CD4-positive, alpha-beta T cell (primary cell): ENCODE measurements at regions not wholly inside any gene's neighbourhood (a gene's known extent, or its start where the extent isn't known, plus 50 kb on each side); places are given as distances from the start of the nearest gene placed in this dataset.

Experiments used
- ATAC-seq: fragments of 200-7000 bp; cut with Tn5 transposase; one replicate; pipeline ENCODE4 v1.10.0; 2022; ENCODE audit warnings: mild to moderate bottlenecking; ENCODE audit not compliant: poor library complexity
- CTCF ChIA-PET: fragments of 350-600 bp; sonication (Branson Sonifier 250); formaldehyde crosslinking; loops from one replicate; lab custom pipeline; 2021; ENCODE audit warnings: antibody characterized with exemption, inconsistent platforms; lab: Charles Lee
- POLR2A ChIA-PET: fragments of 350-600 bp; sonication (Branson Sonifier 250); formaldehyde crosslinking; loops from one replicate; lab custom pipeline; 2021; ENCODE audit warnings: antibody characterized with exemption, inconsistent platforms; lab: Charles Lee
- DNase-seq, 14 experiments: peaks; one replicate each; pipeline ENCODE4 v3.0.0-alpha.2; 2013 to 2020; ENCODE audit warnings: mixed read lengths in 2 of 14
- H3K27ac ChIP-seq, 2 donors: one replicate each; pipeline versions ENCODE4 v1.5.1 to v1.7.0; 2013; ENCODE audit warnings: low read length in 2 of 2, low read depth in 1 of 2, mild to moderate bottlenecking in 1 of 2
- H3K27me3 ChIP-seq, 2 experiments: 1 replicate in 1 of 2; 2 replicates in 1 of 2; pipeline versions ENCODE4 v1.6.1 to v1.7.0; 2013; ENCODE audit warnings: low read length in 2 of 2, control low read depth in 1 of 2, mild to moderate bottlenecking in 1 of 2, moderate library complexity in 1 of 2; ENCODE audit not compliant: insufficient read depth in 2 of 2, control insufficient read depth in 1 of 2
- H3K36me3 ChIP-seq: one replicate; pipeline ENCODE4 v1.6.1; 2013; ENCODE audit warnings: low read length, control low read depth; ENCODE audit not compliant: insufficient read depth
- H3K4me1 ChIP-seq: one replicate; pipeline ENCODE4 v1.6.1; 2013; ENCODE audit warnings: low read length, control low read depth; ENCODE audit not compliant: insufficient read depth
- H3K4me3 ChIP-seq: one replicate; pipeline ENCODE4 v1.5.1; 2013; ENCODE audit warnings: mild to moderate bottlenecking, low read length, moderate library complexity
- H3K9me3 ChIP-seq, 2 experiments: 1 replicate in 1 of 2; 2 replicates in 1 of 2; pipeline versions ENCODE4 v1.6.1 to v1.7.0; 2013; ENCODE audit warnings: low read length in 2 of 2, mild to moderate bottlenecking in 2 of 2, control low read depth in 1 of 2, moderate library complexity in 1 of 2; ENCODE audit not compliant: control insufficient read depth in 1 of 2, insufficient read depth in 1 of 2
- H3K27ac Mint-ChIP-seq: one replicate; pipeline ENCODE4 v1.8.0; 2020; ENCODE audit warnings: mixed read lengths
- H3K27me3 Mint-ChIP-seq: one replicate; pipeline ENCODE4 v1.8.0; 2021; ENCODE audit warnings: mixed read lengths
- H3K36me3 Mint-ChIP-seq: one replicate; pipeline ENCODE4 v1.8.0; 2021; ENCODE audit warnings: low read depth, mixed read lengths
- H3K4me1 Mint-ChIP-seq: one replicate; pipeline ENCODE4 v1.8.0; 2021; ENCODE audit warnings: low read depth, mixed read lengths
- H3K4me3 Mint-ChIP-seq: one replicate; pipeline ENCODE4 v1.8.0; 2020; ENCODE audit warnings: mild to moderate bottlenecking, mixed read lengths
- H3K9me3 Mint-ChIP-seq: one replicate; pipeline ENCODE4 v1.8.0; 2020; ENCODE audit warnings: mixed read lengths
- intact Hi-C, 2 experiments: fragments of 100-400 bp; cut with DNase I in 1 of 2; cut with micrococcal nuclease in 1 of 2; formaldehyde crosslinking; loops; one replicate each; pipeline versions ENCODE4 v1.15.1 to v1.9.0; 2023 to 2025; cut with DNase I, micrococcal nuclease
- TF ChIP-seq, protein P1 (sequence below): fragments of 200-600 bp; IDR thresholded peaks from one replicate; pipeline ENCODE4 v1.8.0; 2022; ENCODE audit warnings: antibody characterized with exemption, mild to moderate bottlenecking

DNA sequence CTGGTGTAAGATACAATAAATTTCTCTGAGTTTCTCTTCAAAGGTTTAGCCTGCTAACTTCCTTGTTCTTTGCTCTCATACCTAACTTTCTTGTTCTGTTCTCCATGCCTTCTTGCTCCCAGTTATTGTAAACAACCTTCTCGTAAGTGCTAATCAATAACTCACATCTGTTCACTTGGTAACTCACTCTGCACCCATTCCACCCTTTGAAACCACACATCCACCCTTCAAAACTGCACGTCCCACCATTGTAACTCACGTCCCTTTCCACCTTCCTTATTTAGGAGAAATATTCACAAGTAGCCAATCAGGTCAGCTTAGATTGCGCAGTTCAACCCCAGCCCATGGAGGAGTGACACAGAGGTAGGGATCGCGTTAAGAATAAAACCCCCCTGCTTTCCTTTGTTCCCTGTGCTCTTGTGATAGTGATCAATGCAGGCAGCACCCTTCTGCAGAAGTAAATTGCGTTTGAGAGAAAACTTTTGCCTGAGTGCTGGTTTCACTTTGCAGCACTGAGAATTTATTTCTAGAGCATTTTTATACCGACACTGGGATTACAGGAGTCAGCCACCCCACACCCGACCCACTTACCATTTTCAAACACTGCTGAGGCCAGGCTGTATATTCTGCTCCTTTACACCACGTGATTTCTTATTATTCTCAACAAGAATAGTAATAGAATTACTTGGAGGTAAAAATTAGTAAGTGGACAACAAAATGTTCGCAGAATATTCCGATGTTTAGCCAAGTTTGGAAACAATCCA lies 789.2 kb upstream of the RGS18 start:
- Histone ChIP-seq H3K27ac (no peak overlapping the region), H3K4me3 (no peak overlapping the region), H3K27me3 (no peaks in the 10 kb centered on the region), H3K36me3 (no peaks in the 10 kb centered on the region), H3K9me3 (peaks cover 5 to 6% of the 10 kb centered on the region in 2 experiments), H3K4me1 (no peaks in the 10 kb centered on the region)
- Mint-ChIP-seq H3K9me3 (peaks cover 5% of the 10 kb centered on the region), H3K36me3 (no peaks in the 10 kb centered on the region), H3K27me3 (no peaks in the 10 kb centered on the region), H3K4me3 (no peak overlapping the region), H3K4me1 (no peaks in the 10 kb centered on the region), H3K27ac (no peak overlapping the region)
- CTCF ChIA-PET, result no interaction called here
- intact Hi-C loops, result no loop called here
- POLR2A ChIA-PET, result no interaction called here
- no peak for ATAC-seq
- TF ChIP-seq, protein P1, sequence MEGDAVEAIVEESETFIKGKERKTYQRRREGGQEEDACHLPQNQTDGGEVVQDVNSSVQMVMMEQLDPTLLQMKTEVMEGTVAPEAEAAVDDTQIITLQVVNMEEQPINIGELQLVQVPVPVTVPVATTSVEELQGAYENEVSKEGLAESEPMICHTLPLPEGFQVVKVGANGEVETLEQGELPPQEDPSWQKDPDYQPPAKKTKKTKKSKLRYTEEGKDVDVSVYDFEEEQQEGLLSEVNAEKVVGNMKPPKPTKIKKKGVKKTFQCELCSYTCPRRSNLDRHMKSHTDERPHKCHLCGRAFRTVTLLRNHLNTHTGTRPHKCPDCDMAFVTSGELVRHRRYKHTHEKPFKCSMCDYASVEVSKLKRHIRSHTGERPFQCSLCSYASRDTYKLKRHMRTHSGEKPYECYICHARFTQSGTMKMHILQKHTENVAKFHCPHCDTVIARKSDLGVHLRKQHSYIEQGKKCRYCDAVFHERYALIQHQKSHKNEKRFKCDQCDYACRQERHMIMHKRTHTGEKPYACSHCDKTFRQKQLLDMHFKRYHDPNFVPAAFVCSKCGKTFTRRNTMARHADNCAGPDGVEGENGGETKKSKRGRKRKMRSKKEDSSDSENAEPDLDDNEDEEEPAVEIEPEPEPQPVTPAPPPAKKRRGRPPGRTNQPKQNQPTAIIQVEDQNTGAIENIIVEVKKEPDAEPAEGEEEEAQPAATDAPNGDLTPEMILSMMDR, result no peak
- no peak for DNase-seq

DNA sequence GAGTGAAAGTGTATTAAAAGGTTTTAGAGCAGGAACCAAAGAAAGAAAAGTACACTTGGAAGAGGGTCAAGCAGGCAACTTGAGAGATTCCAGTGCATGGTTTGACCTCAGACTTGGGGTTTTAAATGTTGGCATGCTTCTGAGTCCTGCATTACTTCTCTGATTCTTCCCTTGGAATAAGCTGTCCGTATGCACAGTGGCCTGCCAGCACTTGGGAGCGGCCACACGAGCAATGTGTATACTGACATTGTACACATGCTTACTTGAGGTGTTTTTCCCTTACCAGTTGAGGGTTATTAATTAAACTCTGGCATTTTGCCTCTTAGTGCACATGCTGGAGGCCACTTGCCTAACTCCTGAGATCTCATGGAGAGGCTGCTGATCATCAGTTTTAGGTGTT lies 786.6 kb upstream of the RGS18 start:
- Mint-ChIP-seq H3K27ac (no peak overlapping the region), H3K9me3 (peaks cover 18% of the 10 kb centered on the region), H3K4me1 (no peaks in the 10 kb centered on the region), H3K4me3 (no peak overlapping the region), H3K36me3 (no peaks in the 10 kb centered on the region), H3K27me3 (no peaks in the 10 kb centered on the region)
- no peaks in the 10 kb centered on the region for H3K27me3 ChIP-seq
- DNase-seq (no peak), ATAC-seq (no peak)
- TF ChIP-seq, protein P1, result no peak
- no peaks in the 10 kb centered on the region for H3K4me1 ChIP-seq
- no peaks in the 10 kb centered on the region for H3K36me3 ChIP-seq
- peaks cover 5 to 6% of the 10 kb centered on the region in 2 experiments for H3K9me3 ChIP-seq
- intact Hi-C loops, result no loop called here
- no peak overlapping the region for H3K27ac ChIP-seq
- H3K4me3 ChIP-seq, result no peak overlapping the region
- POLR2A ChIA-PET, result no interaction called here
- CTCF ChIA-PET, result no interaction called here

DNA sequence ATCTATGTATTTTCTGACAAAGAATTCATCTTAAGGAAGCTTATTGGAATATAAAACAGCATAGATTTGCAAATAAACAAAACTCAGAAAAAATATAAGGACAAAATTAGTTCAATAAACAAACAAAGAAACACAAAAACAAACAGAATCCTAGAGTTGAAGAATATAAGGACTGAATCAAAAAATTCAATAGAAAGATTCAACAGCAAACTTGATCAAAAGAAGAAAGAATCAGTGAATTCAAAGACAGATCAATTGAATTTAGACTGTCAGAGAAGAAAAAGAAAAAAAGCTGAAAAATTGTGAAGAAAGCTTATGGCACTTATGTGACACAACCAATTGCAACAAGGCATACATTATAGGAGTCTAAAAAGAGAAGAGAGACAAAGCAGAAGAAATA lies 770.0 kb upstream of the RGS18 start:
- no peaks in the 10 kb centered on the region for H3K36me3 ChIP-seq
- H3K4me3 ChIP-seq, result no peak overlapping the region
- no peaks in the 10 kb centered on the region for H3K4me1 ChIP-seq
- DNase-seq, result no peak
- H3K27ac ChIP-seq, result no peak overlapping the region
- intact Hi-C loops, result no loop called here
- Mint-ChIP-seq H3K27me3 (no peaks in the 10 kb centered on the region), H3K4me1 (no peaks in the 10 kb centered on the region), H3K4me3 (no peak overlapping the region), H3K27ac (no peak overlapping the region), H3K9me3 (peaks cover 13% of the 10 kb centered on the region), H3K36me3 (no peaks in the 10 kb centered on the region)
- TF ChIP-seq, protein P1, result no peak
- ChIA-PET POLR2A (no interaction called here), CTCF (no interaction called here)
- H3K9me3 ChIP-seq, result peaks cover 0 to 5% of the 10 kb centered on the region in 2 experiments
- ATAC-seq, result no peak
- H3K27me3 ChIP-seq, result no peaks in the 10 kb centered on the region
